ENCODE measurements at regions not wholly inside any gene's neighbourhood (a gene's known extent, or its start where the extent isn't known, plus 50 kb on each side); places are given as distances from the start of the nearest gene placed in this dataset.
"Not testable (repeated sequence)": the region's sequence is repeated elsewhere in the genome, so short reads cannot be mapped to it uniquely, and the experiment has no call there.

- dilution Hi-C loops (cut with HindIII; ENCODE audit: low sequenced_read_pairs, unreplicated experiment); H3K27ac ChIP-seq (ENCODE audit: insufficient read depth, low read length); H2AK5ac ChIP-seq (ENCODE audit: low read depth, low read length); H3K79me1 ChIP-seq (ENCODE audit: low read depth in 1 of 2, low read length in 2 of 2); H3K4ac ChIP-seq (ENCODE audit: low read depth, low read length); H3K56ac ChIP-seq (ENCODE audit: extremely low read depth, insufficient read depth, low read length); H2BK5ac ChIP-seq (ENCODE audit: low read depth, low read length, poor library complexity, severe bottlenecking); in situ Hi-C loops (cut with MboI; ENCODE audit: low sequenced_read_pairs); H2AFZ ChIP-seq (replicated peaks; ENCODE audit: low read length, poor library complexity); H3K9me1 ChIP-seq (ENCODE audit: insufficient read depth, low read length); CTCF ChIA-PET; H4K20me1 ChIP-seq (ENCODE audit: insufficient read depth, low read length); H2BK20ac ChIP-seq (ENCODE audit: low read depth, low read length); H3K4me3 ChIP-seq (ENCODE audit: insufficient read depth, low read depth, low read length); H3K36me3 ChIP-seq (ENCODE audit: control insufficient read depth, insufficient read depth, low read length); BruUV-seq (replicated peaks); H4K8ac ChIP-seq (ENCODE audit: low read depth in 2 of 2, low read length in 2 of 2); H2BK120ac ChIP-seq (ENCODE audit: low read depth, low read length); H2BK15ac ChIP-seq (ENCODE audit: low read depth, low read length); intact Hi-C loops (cut with micrococcal nuclease); H2AK9ac ChIP-seq (replicated peaks; ENCODE audit: low read depth, low read length, poor library complexity); ATAC-seq (ENCODE audit: low read depth); H3K4me2 ChIP-seq (ENCODE audit: low read depth, low read length); H3K27me3 ChIP-seq (ENCODE audit: control insufficient read depth, insufficient read depth, low read length); DNase-seq; H4K5ac ChIP-seq (ENCODE audit: low read depth, low read length); H3K18ac ChIP-seq (ENCODE audit: low read depth, low read length); H3K9ac ChIP-seq (ENCODE audit: low read depth, low read length); H3K14ac ChIP-seq (replicated peaks; ENCODE audit: low read depth, low read length); H4K91ac ChIP-seq (ENCODE audit: insufficient read depth, low read depth, low read length); H3K23ac ChIP-seq (ENCODE audit: low read depth, low read length); POLR2A ChIA-PET (ENCODE audit: unreplicated experiment); H3K4me1 ChIP-seq (ENCODE audit: control insufficient read depth, insufficient read depth, low read length): not testable (repeated sequence)
- H3K9me3 ChIP-seq (ENCODE audit: control insufficient read depth, insufficient read depth, low read length) = peaks cover 48% of the 10 kb centered on the region
- 60% methylated on average over 2 of the region's 9 CpGs; no CpG with 5 or more reads in 1 of the 2 experiments for WGBS, 2 experiments (ENCODE audit: extremely low coverage in 2 of 2, insufficient read length in 1 of 2)
Measured at GRCh38 chr15:20259559-20260190, 281.9 kb downstream of the GOLGA6L6 start.

- H4K20me1 ChIP-seq (ENCODE audit: insufficient read depth, low read length); H2BK15ac ChIP-seq (ENCODE audit: low read depth, low read length); H3K79me1 ChIP-seq (ENCODE audit: low read depth in 1 of 2, low read length in 2 of 2); BruUV-seq (replicated peaks); POLR2A ChIA-PET (ENCODE audit: unreplicated experiment); H3K56ac ChIP-seq (ENCODE audit: extremely low read depth, insufficient read depth, low read length); DNase-seq; H2AFZ ChIP-seq (replicated peaks; ENCODE audit: low read length, poor library complexity); H3K4me2 ChIP-seq (ENCODE audit: low read depth, low read length); H3K27me3 ChIP-seq (ENCODE audit: control insufficient read depth, insufficient read depth, low read length); H3K4me1 ChIP-seq (ENCODE audit: control insufficient read depth, insufficient read depth, low read length); CTCF ChIA-PET; H2BK120ac ChIP-seq (ENCODE audit: low read depth, low read length); H3K18ac ChIP-seq (ENCODE audit: low read depth, low read length); H4K91ac ChIP-seq (ENCODE audit: insufficient read depth, low read depth, low read length); H3K23ac ChIP-seq (ENCODE audit: low read depth, low read length); H2AK5ac ChIP-seq (ENCODE audit: low read depth, low read length); H4K8ac ChIP-seq (ENCODE audit: low read depth in 2 of 2, low read length in 2 of 2); H3K4ac ChIP-seq (ENCODE audit: low read depth, low read length); H2BK5ac ChIP-seq (ENCODE audit: low read depth, low read length, poor library complexity, severe bottlenecking); H3K36me3 ChIP-seq (ENCODE audit: control insufficient read depth, insufficient read depth, low read length); H3K9me1 ChIP-seq (ENCODE audit: insufficient read depth, low read length); H3K9ac ChIP-seq (ENCODE audit: low read depth, low read length); in situ Hi-C loops (cut with MboI; ENCODE audit: low sequenced_read_pairs); H3K27ac ChIP-seq (ENCODE audit: insufficient read depth, low read length); H2BK20ac ChIP-seq (ENCODE audit: low read depth, low read length); H3K14ac ChIP-seq (replicated peaks; ENCODE audit: low read depth, low read length); H2AK9ac ChIP-seq (replicated peaks; ENCODE audit: low read depth, low read length, poor library complexity); H3K4me3 ChIP-seq (ENCODE audit: insufficient read depth, low read depth, low read length); intact Hi-C loops (cut with micrococcal nuclease); dilution Hi-C loops (cut with HindIII; ENCODE audit: low sequenced_read_pairs, unreplicated experiment); ATAC-seq (ENCODE audit: low read depth); H4K5ac ChIP-seq (ENCODE audit: low read depth, low read length): not testable (repeated sequence)
- peaks cover 43% of the 10 kb centered on the region for H3K9me3 ChIP-seq (ENCODE audit: control insufficient read depth, insufficient read depth, low read length)
- WGBS, 2 experiments (ENCODE audit: extremely low coverage in 2 of 2, insufficient read length in 1 of 2) = no CpG with 5 or more reads among the region's 7 CpGs
Measured at GRCh38 chr15:20256394-20256793, 285.2 kb downstream of the GOLGA6L6 start.
